SK-N-SH treated with all-trans-retinoic acid at 6 μM for 48 hours (cell line): ENCODE measurements at regions not wholly inside any gene's neighbourhood (a gene's known extent, or its start where the extent isn't known, plus 50 kb on each side); places are given as distances from the start of the nearest gene placed in this dataset.

ENCODE experiments used
- ATAC-seq: fragments of 200-7000 bp; cut with Tn5 transposase; 3 replicates; pipeline ENCODE4 v1.9.1; 2020; ENCODE audit warnings: mild to moderate bottlenecking, moderate library complexity
- ARNTL ChIP-seq: fragments of 450-650 bp; formaldehyde crosslinking; IDR thresholded peaks from 2 replicates; pipeline ENCODE4 v1.5.0; 2020; ENCODE audit warnings: low read depth, mild to moderate bottlenecking, moderate library complexity, borderline replicate concordance
- BACH2 ChIP-seq: fragments of 250-450 bp; sonication (Bioruptor Pico); IDR thresholded peaks from 2 replicates; pipeline ENCODE4 v1.9.0; 2021; ENCODE audit warnings: mild to moderate bottlenecking, borderline replicate concordance
- CREB5 ChIP-seq: fragments of 250-450 bp; sonication (Bioruptor Pico); IDR thresholded peaks from 2 replicates; pipeline ENCODE4 v1.5.1; 2020; ENCODE audit warnings: low read depth, mild to moderate bottlenecking, moderate library complexity
- CSDC2 ChIP-seq: fragments of 250-450 bp; sonication (Bioruptor Pico); IDR thresholded peaks from 2 replicates; pipeline ENCODE4 v1.5.0; 2020; ENCODE audit warnings: mild to moderate bottlenecking, moderate library complexity
- CSRNP3 ChIP-seq: fragments of 250-450 bp; sonication (Bioruptor Pico); IDR thresholded peaks from 2 replicates; pipeline ENCODE4 v1.5.1; 2021; ENCODE audit warnings: mild to moderate bottlenecking, moderate library complexity
- ESRRG ChIP-seq: fragments of 250-450 bp; sonication (Bioruptor Pico); IDR thresholded peaks from 2 replicates; pipeline ENCODE4 v1.6.1; 2021; ENCODE audit warnings: mild to moderate bottlenecking
- GLIS3 ChIP-seq: fragments of 250-450 bp; sonication (Bioruptor Pico); IDR thresholded peaks from 2 replicates; pipeline ENCODE4 v1.5.0; 2020; ENCODE audit warnings: mild to moderate bottlenecking, moderate library complexity
- ISL1 ChIP-seq: fragments of 250-450 bp; sonication (Bioruptor Pico); IDR thresholded peaks from 2 replicates; pipeline ENCODE4 v2.1.2; 2022; ENCODE audit warnings: mild to moderate bottlenecking, moderate library complexity
- OSR1 ChIP-seq: fragments of 250-450 bp; sonication (Bioruptor Pico); IDR thresholded peaks from 2 replicates; pipeline ENCODE4 v1.8.0; 2022; ENCODE audit warnings: moderate library complexity, mild to moderate bottlenecking, inconsistent platforms
- PATZ1 ChIP-seq: fragments of 250-450 bp; sonication (Bioruptor Pico); IDR thresholded peaks from 2 replicates; pipeline ENCODE4 v1.8.0; 2020; ENCODE audit warnings: mild to moderate bottlenecking, moderate library complexity, borderline replicate concordance
- POU6F1 ChIP-seq: fragments of 250-450 bp; sonication (Bioruptor Pico); IDR thresholded peaks from 2 replicates; pipeline ENCODE4 v1.8.0; 2021; ENCODE audit warnings: low read depth, mild to moderate bottlenecking, moderate library complexity, borderline replicate concordance
- PPARA ChIP-seq: fragments of 250-450 bp; sonication (Bioruptor Pico); IDR thresholded peaks from 2 replicates; pipeline ENCODE4 v1.5.0; 2020; ENCODE audit warnings: mild to moderate bottlenecking, borderline replicate concordance
- RARB ChIP-seq: fragments of 250-450 bp; sonication (Bioruptor Pico); IDR thresholded peaks from 2 replicates; pipeline ENCODE4 v1.8.0; 2021; ENCODE audit warnings: mild to moderate bottlenecking, moderate library complexity
- SNAI2 ChIP-seq: fragments of 250-450 bp; sonication (Bioruptor Pico); IDR thresholded peaks from 2 replicates; pipeline ENCODE4 v1.5.0; 2020; ENCODE audit warnings: mild to moderate bottlenecking, moderate library complexity
- TCF4 ChIP-seq: fragments of 250-450 bp; sonication (Bioruptor Pico); IDR thresholded peaks from 2 replicates; pipeline ENCODE4 v1.8.0; 2021; ENCODE audit warnings: mild to moderate bottlenecking, moderate library complexity, borderline replicate concordance
- TOX ChIP-seq: fragments of 250-450 bp; sonication (Bioruptor Pico); IDR thresholded peaks from 2 replicates; pipeline ENCODE4 v1.8.0; 2021; ENCODE audit warnings: mild to moderate bottlenecking, moderate library complexity, borderline replicate concordance
- TSHZ2 ChIP-seq: fragments of 250-450 bp; sonication (Bioruptor Pico); IDR thresholded peaks from 2 replicates; pipeline ENCODE4 v1.5.0; 2020; ENCODE audit warnings: mild to moderate bottlenecking, moderate library complexity
- ZC3H10 ChIP-seq: fragments of 250-450 bp; sonication (Bioruptor Pico); IDR thresholded peaks from 2 replicates; pipeline ENCODE4 v1.5.1; 2021; ENCODE audit warnings: mild to moderate bottlenecking, moderate library complexity
- ZFP30 ChIP-seq: fragments of 450-650 bp; formaldehyde crosslinking; IDR thresholded peaks from 2 replicates; pipeline ENCODE4 v1.5.0; 2022; ENCODE audit warnings: mild to moderate bottlenecking, moderate library complexity
- ZNF565 ChIP-seq: fragments of 450-650 bp; formaldehyde crosslinking; conservative IDR thresholded peaks from 2 replicates; pipeline ENCODE4 v1.5.0; 2020; ENCODE audit warnings: low read depth, mild to moderate bottlenecking, moderate library complexity
- ZNF70 ChIP-seq: fragments of 450-650 bp; formaldehyde crosslinking; IDR thresholded peaks from 2 replicates; pipeline ENCODE4 v1.5.0; 2020; ENCODE audit warnings: mild to moderate bottlenecking, moderate library complexity
- ZNF8 ChIP-seq: fragments of 450-650 bp; formaldehyde crosslinking; IDR thresholded peaks from 2 replicates; pipeline ENCODE4 v1.5.0; 2020; ENCODE audit warnings: mild to moderate bottlenecking, moderate library complexity

- ATAC-seq: no peak
- TF ChIP-seq TSHZ2 (CRISPR knock-in tag): no peak
- no peak for TF ChIP-seq ZNF70 (CRISPR knock-in tag)
- no peak for TF ChIP-seq TOX (CRISPR knock-in tag)
- no peak for TF ChIP-seq ZC3H10 (CRISPR knock-in tag)
- TF ChIP-seq SNAI2 (CRISPR knock-in tag): no peak
- TF ChIP-seq PATZ1: no peak
- no peak for TF ChIP-seq PPARA (CRISPR knock-in tag)
- no peak for TF ChIP-seq POU6F1 (CRISPR knock-in tag)
- no peak for TF ChIP-seq ARNTL (CRISPR knock-in tag)
- no peak for TF ChIP-seq ESRRG (CRISPR knock-in tag)
- TF ChIP-seq RARB (CRISPR knock-in tag): no peak
- TF ChIP-seq ZNF565 (CRISPR knock-in tag): no peak
Observed at GRCh38 chr1:81242103-81242502, 558.6 kb upstream of the ADGRL2 start.

- no peak for ATAC-seq
- TF ChIP-seq CSRNP3 (CRISPR knock-in tag) (no peak), GLIS3 (CRISPR knock-in tag) (no peak), POU6F1 (CRISPR knock-in tag) (no peak), PATZ1 (no peak), RARB (CRISPR knock-in tag) (no peak), TOX (CRISPR knock-in tag) (no peak), ZNF70 (CRISPR knock-in tag) (no peak), ZNF565 (CRISPR knock-in tag) (no peak), ESRRG (CRISPR knock-in tag) (no peak), ZC3H10 (CRISPR knock-in tag) (no peak), CSDC2 (CRISPR knock-in tag) (no peak), ZFP30 (no peak), TCF4 (CRISPR knock-in tag) (no peak), ZNF8 (no peak), OSR1 (CRISPR knock-in tag) (no peak), CREB5 (no peak), SNAI2 (CRISPR knock-in tag) (no peak), ISL1 (CRISPR knock-in tag) (no peak), BACH2 (CRISPR knock-in tag) (no peak)
- TF ChIP-seq, all 23 proteins: peak for 0
Observed at GRCh38 chr1:81238129-81238528, 562.6 kb upstream of the ADGRL2 start.
